Activated gamma-delta T cell treated with Interleukin-2 at 50 U/mL for 16 hours (primary cell): ENCODE measurements at regions not wholly inside any gene's neighbourhood (a gene's known extent, or its start where the extent isn't known, plus 50 kb on each side); places are given as distances from the start of the nearest gene placed in this dataset.
"Not testable (repeated sequence)": the region's sequence is repeated elsewhere in the genome, so short reads cannot be mapped to it uniquely, and the experiment has no call there.

Source experiments
- DNase-seq: peaks from one replicate; pipeline ENCODE4 v3.0.0-alpha.2; 2020

GRCh38 chr6:4280707-4281106, 145.3 kb upstream of the ECI2 start:
- no peak for DNase-seq

- no peak for DNase-seq
Measured at GRCh38 chr6:4280031-4280430, 144.7 kb upstream of the ECI2 start.

DNA sequence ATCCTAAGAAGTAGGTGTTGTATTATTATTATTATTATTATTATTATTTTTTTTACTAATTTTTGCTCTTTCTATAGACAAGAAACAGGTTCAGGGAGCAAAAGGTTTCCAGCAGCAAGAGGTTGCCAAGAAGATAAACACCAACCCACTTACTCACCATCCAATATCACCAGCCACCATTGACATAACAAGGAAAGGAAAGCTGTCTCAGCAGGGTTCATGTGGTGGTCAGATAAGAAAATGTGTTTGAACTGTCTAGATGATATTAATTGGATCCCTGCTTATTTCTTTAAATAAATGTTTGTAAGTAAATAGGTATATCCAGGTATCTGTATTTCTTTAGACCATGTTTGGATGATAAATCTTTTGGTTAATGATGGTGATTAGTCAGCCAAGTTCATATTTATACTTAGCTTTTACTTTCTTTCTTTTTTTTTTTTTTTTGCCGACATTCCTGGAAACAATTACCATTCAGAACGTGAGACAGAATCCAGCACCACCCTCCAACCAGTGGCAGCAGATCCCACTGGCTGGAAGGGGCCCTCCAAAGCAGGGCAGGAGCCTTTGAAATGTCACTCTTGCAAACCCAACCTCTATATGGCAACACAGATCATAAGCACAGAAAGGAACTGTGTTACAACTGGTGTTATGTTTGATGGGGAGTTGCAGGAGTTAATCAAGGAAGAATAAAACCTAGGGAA, 139.2 kb upstream of the ECI2 start:
- DNase-seq = no peak

GRCh38 chr6:4272996-4273395, 137.6 kb upstream of the ECI2 start:
- DNase-seq = no peak

- no peak for DNase-seq
Measured at GRCh38 chr6:4271761-4272470, 136.5 kb upstream of the ECI2 start.

GRCh38 chr6:4270776-4271175, 135.4 kb upstream of the ECI2 start:
- DNase-seq = no peak

DNA sequence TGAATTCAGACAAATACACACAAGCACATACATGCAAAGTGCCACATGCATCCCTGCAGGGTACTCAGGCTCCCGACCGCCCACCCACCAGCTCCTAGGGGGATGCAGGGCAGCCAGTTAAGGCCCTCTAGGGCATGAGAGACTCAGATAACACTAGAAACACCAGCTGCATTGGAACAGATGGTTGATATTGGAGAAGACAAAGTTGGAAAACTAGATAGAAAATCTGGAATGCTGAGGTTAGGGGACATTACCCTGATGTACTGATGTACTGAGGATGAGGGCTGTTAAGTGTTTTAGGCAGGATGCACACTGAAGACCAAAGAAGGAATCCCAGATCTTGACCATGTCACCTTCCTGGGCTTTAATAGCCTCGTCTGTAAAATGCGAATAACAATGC, 134.6 kb upstream of the ECI2 start:
- no peak for DNase-seq

DNA sequence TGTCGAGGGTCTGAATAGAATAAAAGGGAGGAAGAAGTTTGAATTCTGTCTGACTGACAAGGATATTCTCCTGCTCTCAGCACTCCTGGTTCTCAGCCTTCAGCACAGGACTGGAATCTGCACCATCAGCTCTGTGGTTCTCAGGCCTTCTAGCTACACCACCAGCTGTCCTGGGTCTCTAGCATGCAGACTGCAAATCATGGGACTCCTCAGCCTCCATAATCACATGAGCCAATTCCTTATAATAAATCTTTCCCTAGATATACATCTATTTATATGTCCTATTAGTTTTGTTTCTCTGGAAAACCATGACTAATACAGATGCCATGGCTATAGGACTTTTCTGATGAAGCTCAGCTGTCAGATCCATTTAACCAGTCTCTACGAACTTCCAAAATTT, 132.8 kb upstream of the ECI2 start:
- DNase-seq = no peak

DNA sequence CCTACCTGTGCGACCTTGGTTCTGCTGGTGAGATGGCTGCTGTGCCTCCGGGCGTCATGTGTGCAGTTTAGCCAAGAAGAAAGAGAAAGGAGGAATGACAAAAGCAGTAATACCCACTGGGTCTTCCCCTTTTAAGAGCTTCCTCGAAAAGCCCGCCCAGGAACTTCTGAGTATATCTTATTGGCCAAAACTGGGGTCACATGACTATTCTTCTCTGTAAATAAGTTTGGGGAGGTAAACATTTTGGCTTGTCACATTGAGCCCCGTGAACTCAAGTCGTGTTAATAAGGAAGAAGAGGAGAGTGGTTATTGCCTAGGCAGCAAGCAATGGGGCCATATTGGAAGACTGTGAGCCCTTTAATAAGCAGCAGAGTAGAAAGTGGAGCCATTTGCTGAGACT, 130.4 kb upstream of the ECI2 start:
- no peak for DNase-seq

DNA sequence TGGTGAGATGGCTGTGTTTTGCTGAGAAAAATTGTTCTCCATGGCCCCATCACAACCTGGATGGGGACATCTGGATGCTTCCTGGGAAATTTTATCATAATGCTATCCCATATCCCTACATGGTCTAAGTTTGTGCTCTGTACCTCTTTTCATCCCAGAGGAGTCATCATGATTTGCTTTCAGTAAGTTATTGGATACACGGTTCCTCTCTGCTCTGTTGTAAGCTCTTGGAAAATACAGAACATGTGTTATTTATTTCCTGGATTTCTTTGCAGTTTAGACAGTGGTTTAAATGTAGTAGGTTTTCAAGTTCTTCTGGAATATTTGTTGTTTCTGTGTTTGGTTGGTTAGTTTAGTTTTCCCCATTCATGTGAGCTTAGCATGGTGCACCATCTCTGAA, 129.2 kb upstream of the ECI2 start:
- no peak for DNase-seq

DNA sequence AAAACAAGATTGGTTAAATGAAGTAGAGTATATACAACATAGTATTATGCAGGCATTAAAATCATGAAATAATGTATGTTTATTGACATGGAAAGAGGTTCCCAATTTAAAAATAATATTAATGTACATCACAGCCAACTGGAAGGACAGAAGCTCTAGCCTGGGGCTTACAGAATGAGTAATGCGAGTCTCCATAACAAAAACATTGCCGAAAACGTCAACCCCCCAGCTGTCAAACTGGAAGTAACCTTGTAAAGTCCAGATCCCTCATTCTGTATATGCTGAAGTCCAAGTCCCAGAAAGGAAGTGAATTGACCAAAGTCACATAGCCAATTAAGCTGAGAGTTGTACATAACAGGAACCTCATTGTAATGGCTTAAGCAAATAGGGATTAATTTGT, 128.7 kb upstream of the ECI2 start:
- DNase-seq = no peak

DNA sequence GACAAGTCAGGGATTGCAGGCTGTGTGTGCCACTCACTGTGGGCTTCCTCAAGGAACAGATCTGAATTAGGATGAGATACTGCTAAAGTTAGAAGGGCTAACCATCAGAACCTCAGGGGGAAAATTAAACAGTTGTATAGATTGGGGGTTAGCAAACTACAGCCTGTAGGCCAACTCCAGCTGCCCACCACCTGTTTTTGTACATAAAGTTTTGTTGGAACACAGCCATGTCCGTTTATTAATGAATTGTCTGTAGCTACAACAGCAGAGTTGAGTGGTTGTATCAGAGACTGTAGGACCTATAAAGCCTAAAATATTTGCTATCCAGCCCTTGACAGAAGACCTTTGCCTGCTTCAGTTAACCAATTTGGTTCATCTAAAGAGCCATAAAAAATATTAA, 127.2 kb upstream of the ECI2 start:
- DNase-seq = no peak

- no peak for DNase-seq
Measured at GRCh38 chr6:4259391-4259790, 124.0 kb upstream of the ECI2 start.

DNA sequence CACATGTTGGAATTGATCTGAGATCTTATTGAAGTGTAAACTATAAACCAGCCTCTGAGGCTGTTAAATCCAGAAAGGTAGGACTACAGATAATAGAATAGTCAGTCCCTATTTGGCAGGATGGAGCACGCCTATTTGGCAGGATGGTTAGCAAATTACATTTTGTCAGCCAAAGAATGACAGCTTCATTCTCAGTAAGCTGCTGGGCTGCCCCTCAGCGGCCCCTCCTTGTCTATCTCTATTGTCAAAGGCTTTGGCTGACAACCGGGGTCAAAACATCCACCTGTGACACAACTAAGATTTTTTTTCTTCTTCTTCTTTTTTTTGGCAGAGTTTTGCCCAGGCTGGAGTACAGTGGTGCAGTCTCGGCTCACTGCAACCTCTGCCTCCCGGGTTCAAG, 123.4 kb upstream of the ECI2 start:
- no peak for DNase-seq

DNA sequence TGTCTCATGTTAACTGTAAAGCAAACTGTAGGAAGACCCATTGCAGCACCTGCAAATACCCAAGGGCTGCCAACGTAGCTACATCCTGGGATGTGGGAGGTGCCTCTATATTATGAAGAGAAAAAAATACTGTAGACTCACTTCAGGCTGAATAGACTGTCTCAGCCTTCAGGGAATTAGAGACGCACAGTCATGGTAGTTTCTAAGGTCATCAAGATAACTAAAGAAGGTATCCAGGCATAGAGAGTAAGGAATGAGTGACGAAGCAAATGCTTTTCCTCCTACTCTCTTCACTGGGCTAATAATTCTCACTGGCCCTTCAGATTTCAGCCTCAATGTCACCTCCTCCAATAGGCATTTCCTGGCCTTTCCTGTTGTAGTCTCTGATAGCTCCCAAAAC, 121.6 kb upstream of the ECI2 start:
- DNase-seq = no peak

GRCh38 chr6:4253604-4254231, 118.3 kb upstream of the ECI2 start:
- no peak for DNase-seq

DNA sequence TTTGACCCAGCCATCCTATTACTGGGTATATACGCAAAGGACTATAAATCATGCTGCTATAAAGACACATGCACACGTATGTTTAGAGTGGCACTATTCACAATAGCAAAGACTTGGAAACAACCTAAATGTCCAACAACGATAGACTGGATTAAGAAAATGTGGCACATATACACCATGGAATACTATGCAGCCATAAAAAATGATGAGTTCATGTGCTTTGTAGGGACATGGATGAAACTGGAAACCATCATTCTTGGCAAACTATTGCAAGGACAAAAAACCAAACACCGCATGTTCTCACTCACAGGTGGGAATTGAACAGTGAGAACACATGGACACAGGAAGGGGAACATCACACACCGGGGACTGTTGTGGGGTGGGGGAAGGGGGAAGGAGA, 117.1 kb upstream of the ECI2 start:
- not testable (repeated sequence) for DNase-seq

GRCh38 chr6:4250645-4251044, 115.3 kb upstream of the ECI2 start:
- no peak for DNase-seq

DNA sequence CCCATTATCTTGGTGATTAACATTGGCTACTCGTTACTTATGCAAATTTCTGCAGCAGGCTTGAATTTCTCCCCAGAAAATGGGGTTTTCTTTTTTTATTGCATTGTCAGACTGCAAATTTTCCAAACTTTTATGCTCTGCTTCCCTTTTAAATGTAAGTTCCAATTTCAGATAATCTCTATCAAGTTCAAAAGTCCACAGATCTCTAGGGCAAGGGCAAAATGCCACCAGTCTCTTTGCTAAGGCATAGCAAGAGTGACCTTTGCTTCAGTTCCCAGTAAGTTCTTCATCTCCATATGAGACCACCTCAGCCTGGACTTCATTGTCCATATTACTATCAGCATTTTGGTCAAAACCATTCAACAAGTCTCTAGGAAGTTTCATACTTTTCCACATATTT, 108.5 kb upstream of the ECI2 start:
- not testable (repeated sequence) for DNase-seq

DNA sequence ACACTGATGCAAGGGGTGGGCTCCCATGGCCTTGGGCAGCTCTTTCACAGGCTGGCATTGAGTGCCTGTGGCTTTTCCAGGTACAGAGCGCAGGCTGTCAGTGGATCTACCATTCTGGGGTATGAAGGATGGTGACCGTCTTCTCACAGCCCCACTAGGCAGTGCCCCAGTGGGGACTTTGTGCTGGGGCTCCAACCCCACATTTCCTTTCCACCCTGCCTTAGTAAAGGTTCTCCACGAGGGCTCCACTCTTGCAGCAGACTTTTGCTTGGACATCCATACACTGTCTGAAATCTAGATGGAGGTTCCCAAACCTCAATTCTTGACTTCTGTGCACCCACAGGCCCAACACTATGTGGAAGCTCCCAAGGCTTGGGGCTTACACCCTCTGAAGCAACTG, 107.9 kb upstream of the ECI2 start:
- DNase-seq = no peak

- DNase-seq = no peak
Measured at GRCh38 chr6:4242601-4243000, 107.2 kb upstream of the ECI2 start.

DNA sequence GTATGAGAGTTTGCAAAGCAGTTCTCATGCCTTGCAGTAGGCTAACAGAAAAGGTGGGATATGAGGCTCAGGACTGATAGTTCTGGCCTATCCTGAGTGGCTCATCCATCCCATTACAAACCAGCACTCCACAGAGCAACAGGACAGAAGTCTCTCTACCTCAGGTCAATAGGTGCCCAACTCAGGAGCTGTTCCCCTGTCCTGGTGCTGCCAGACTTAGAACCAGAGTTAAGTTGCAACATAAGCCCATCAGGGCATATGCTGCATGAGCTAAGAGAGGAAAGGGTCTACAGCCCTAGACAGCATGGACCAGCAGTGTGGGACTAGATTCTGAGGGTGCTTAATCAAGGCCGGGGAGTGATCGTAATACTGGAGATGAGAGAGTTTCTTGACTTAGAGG, 104.8 kb upstream of the ECI2 start:
- no peak for DNase-seq

- no peak for DNase-seq
Measured at GRCh38 chr6:4225161-4225872, 89.9 kb upstream of the ECI2 start.
